Activated naive CD8-positive, alpha-beta T cell (primary cell): ENCODE measurements at regions not wholly inside any gene's neighbourhood (a gene's known extent, or its start where the extent isn't known, plus 50 kb on each side); places are given as distances from the start of the nearest gene placed in this dataset.

Source experiments
- H3K27ac Mint-ChIP-seq: one replicate; pipeline ENCODE4 v1.8.0; 2021; ENCODE audit warnings: mixed read lengths
- H3K27me3 Mint-ChIP-seq: one replicate; pipeline ENCODE4 v1.8.0; 2021; ENCODE audit warnings: mixed read lengths
- H3K36me3 Mint-ChIP-seq: one replicate; pipeline ENCODE4 v1.8.0; 2021; ENCODE audit warnings: mixed read lengths
- H3K4me1 Mint-ChIP-seq: one replicate; pipeline ENCODE4 v1.8.0; 2021; ENCODE audit warnings: low read depth, mixed read lengths
- H3K4me3 Mint-ChIP-seq: one replicate; pipeline ENCODE4 v1.8.0; 2021; ENCODE audit warnings: mild to moderate bottlenecking, mixed read lengths
- H3K9me3 Mint-ChIP-seq: one replicate; pipeline ENCODE4 v1.8.0; 2021; ENCODE audit warnings: low read depth, mixed read lengths

DNA sequence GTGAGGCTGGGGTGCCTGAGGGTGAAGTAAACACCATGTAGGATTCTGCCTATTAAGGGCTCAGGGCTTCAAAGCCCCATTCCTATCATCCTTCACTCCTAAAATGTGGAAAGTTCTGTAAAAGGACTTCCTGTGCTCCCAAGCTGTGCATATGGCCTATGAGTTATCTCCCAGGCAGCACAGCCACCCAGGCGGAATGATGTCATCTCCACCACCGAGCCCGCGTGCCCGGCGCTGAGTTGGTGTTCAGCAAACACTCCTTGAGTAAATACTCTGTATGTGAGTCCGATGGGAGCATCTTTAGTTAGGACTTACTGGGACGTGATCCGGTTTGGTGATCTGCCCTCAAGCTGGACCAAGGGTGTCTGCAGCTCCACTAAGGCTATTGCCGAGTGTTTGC is 437.3 kb downstream of the MED13L start:
- Mint-ChIP-seq H3K4me1 (no peaks in the 10 kb centered on the region), H3K27me3 (no peaks in the 10 kb centered on the region), H3K4me3 (no peak overlapping the region), H3K9me3 (no peaks in the 10 kb centered on the region), H3K27ac (no peak overlapping the region), H3K36me3 (no peaks in the 10 kb centered on the region)

DNA sequence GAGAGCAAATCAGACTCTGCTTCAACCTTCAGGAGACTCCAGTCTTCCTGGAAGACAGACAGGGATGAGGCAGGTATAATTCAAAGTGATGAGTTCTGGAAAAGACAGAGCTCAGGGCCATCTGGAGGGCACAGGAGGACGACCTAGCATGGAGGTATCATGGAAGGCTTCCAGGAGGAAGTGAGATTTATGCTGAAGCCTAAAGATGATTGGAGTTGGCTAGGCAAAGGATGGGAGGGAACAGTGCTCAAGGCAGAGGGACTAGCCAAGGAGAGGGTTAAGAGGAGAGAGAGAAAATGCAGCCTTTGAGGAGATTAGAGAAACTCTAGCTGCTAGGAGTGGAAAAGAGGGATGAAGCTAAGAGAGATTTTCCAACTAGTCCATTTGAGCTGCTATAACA is 438.5 kb downstream of the MED13L start:
- no peaks in the 10 kb centered on the region for H3K36me3 Mint-ChIP-seq
- H3K4me1 Mint-ChIP-seq: no peaks in the 10 kb centered on the region
- H3K27me3 Mint-ChIP-seq: no peaks in the 10 kb centered on the region
- no peak overlapping the region for H3K4me3 Mint-ChIP-seq
- H3K9me3 Mint-ChIP-seq: no peaks in the 10 kb centered on the region
- H3K27ac Mint-ChIP-seq: no peak overlapping the region

DNA sequence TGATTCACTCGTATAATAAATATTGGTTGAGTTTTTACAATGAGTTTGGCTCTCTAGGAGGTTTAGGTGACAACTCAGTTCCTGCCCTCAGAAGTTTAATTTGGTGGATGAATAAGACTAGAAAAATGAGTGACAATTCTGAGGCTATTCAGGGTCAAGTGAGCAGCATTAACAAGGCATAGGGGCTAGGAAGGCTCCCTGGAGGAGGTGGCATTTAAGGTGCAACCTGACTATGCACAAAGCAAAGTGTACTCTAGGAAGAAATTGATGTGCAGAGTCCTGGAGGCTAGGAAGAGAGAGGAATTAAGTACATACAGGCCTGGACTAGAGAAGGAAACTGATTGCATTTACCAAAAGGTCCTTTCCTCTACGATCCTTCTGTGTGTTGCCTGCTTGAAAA is 440.3 kb downstream of the MED13L start:
- Mint-ChIP-seq H3K4me1 (no peaks in the 10 kb centered on the region), H3K36me3 (no peaks in the 10 kb centered on the region), H3K4me3 (no peak overlapping the region), H3K27me3 (no peaks in the 10 kb centered on the region), H3K27ac (no peak overlapping the region), H3K9me3 (no peaks in the 10 kb centered on the region)

DNA sequence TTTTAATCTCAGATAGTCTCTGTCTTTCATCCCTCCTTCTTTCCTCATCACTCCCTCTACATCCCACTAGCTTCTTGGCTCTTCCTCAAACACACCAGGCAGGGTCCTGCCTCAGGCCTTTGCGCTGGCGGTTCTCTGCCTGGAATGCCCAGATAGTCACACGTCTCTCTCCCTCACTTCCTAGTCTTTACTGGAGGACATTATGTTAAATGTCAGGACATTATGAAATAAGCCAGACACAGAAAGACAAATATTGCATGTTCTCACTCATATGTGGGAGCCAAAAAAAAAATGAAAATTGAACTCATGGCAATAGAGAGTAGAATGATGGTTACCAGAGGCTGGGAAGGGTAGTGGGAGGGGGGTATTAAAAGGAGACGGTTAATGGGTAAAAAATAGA is 442.0 kb downstream of the MED13L start:
- Mint-ChIP-seq H3K27me3 (no peaks in the 10 kb centered on the region), H3K36me3 (no peaks in the 10 kb centered on the region), H3K9me3 (no peaks in the 10 kb centered on the region), H3K27ac (no peak overlapping the region), H3K4me3 (no peak overlapping the region), H3K4me1 (no peaks in the 10 kb centered on the region)

DNA sequence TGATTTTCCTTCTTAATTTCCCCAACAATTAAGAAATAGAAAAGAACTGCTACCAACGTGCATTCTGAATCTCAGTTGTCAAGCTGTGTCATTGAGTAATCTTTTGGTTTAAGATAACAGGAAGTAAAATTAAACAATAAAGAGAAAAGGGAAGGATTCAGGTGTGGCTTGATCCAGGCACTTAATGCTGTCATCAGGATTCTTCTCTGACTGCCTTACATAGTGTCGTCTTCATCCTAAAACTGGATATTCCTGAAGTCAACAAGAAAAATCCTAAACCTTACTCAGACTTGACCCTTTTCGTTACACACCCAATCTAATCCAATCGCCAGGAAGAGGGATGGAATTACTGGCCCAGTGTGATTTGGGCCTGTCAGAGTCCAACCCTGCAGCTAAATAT is 443.8 kb downstream of the MED13L start:
- Mint-ChIP-seq H3K36me3 (no peaks in the 10 kb centered on the region), H3K27me3 (no peaks in the 10 kb centered on the region), H3K4me3 (no peak overlapping the region), H3K27ac (no peak overlapping the region), H3K9me3 (no peaks in the 10 kb centered on the region), H3K4me1 (no peaks in the 10 kb centered on the region)

DNA sequence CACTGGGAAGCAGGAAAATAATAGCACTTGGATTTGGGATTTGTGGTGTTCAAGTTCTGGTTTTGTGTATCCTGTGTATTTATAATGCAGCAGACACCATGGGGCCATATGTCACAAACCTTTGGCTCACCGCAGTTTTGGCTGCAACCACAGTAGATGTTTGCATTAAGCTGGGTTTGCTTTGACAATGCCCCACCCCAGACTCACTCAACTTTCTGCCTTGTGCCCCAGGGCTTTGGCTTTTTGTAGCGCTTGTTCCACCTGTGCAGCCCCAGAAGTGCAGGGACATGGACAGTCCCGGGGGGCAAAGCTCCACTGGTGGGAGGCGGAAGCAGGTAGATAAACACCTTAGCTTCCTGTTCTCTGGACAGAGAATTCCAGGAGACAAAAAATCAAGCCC is 446.9 kb downstream of the MED13L start:
- Mint-ChIP-seq H3K4me3 (no peak overlapping the region), H3K9me3 (no peaks in the 10 kb centered on the region), H3K36me3 (no peaks in the 10 kb centered on the region), H3K4me1 (no peaks in the 10 kb centered on the region), H3K27ac (no peak overlapping the region), H3K27me3 (no peaks in the 10 kb centered on the region)

DNA sequence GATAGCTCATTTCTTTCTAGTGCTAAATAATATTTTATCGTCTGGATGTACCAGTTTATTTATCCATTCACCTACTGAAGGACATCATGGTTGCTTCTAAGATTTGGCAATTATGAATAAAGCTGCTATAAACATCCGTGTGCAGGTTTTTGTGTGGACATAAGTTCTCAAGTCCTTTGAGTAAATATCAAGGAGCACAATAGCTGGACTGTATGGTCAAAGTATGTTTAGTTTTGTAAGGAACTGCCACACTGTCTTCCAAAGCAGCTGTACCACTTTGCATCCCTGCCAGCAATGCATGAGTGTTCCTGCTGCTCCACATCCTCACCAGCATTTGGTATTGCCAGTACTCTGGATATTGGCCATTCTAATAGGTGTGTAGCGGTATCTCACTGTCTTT is 447.4 kb downstream of the MED13L start:
- H3K27ac Mint-ChIP-seq: no peak overlapping the region
- H3K4me3 Mint-ChIP-seq: no peak overlapping the region
- H3K27me3 Mint-ChIP-seq: no peaks in the 10 kb centered on the region
- H3K36me3 Mint-ChIP-seq: no peaks in the 10 kb centered on the region
- H3K9me3 Mint-ChIP-seq: no peaks in the 10 kb centered on the region
- no peaks in the 10 kb centered on the region for H3K4me1 Mint-ChIP-seq

DNA sequence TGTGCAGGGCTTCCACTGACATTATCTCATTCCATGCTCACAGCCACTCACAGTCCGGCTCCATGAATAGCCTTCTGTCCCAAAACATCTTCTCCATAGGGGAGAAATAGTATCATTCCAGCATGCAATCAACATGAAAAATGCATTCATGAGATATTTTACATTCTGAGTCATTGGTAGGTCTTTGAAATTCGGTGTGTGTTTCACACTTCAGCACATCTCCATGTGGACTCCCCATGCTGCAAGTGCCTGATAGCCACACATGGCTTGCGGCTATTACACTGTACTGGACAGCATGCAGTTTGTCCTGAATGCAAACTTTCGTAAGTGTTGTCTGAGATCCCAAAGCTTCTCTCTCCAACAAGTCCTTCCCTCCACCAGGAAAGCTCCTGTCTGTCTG is 449.3 kb downstream of the MED13L start:
- H3K4me3 Mint-ChIP-seq: no peak overlapping the region
- H3K9me3 Mint-ChIP-seq: no peaks in the 10 kb centered on the region
- H3K4me1 Mint-ChIP-seq: no peaks in the 10 kb centered on the region
- H3K27me3 Mint-ChIP-seq: peaks cover 7% of the 10 kb centered on the region
- no peaks in the 10 kb centered on the region for H3K36me3 Mint-ChIP-seq
- no peak overlapping the region for H3K27ac Mint-ChIP-seq

DNA sequence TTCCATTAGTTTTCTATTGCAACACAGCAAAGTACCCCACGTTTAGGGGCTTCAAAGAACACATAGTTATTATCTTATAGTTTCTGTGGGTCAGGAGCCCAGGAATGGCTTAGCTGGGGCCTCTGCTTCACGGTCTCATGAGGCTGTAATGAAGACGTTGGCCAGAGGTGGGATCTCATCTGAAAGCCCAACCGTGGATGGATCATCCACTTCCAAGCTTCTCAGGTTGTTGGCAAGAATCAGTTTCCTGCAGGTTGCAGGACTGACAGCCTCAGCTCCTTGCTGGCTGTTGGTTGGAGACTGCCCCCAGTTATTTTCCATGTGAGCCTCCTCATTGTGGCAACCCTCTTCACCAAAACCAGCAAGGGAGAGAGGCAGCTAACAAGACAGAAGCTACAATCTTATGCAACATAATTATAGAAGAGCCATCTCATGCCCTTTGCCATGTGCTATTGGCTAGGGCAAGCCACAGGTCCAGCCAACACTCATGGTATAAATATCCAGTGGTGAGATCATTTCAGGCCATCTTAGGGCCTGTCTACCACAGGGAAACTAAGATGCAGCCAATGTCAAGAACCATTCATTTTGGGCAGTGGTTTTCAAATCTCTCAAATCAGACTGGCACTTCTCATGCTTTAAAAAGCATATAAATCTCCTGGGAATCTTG is 452.4 kb downstream of the MED13L start:
- H3K27me3 Mint-ChIP-seq: peaks cover 11% of the 10 kb centered on the region
- H3K4me3 Mint-ChIP-seq: no peak overlapping the region
- H3K9me3 Mint-ChIP-seq: no peaks in the 10 kb centered on the region
- H3K36me3 Mint-ChIP-seq: no peaks in the 10 kb centered on the region
- H3K27ac Mint-ChIP-seq: no peak overlapping the region
- no peaks in the 10 kb centered on the region for H3K4me1 Mint-ChIP-seq

DNA sequence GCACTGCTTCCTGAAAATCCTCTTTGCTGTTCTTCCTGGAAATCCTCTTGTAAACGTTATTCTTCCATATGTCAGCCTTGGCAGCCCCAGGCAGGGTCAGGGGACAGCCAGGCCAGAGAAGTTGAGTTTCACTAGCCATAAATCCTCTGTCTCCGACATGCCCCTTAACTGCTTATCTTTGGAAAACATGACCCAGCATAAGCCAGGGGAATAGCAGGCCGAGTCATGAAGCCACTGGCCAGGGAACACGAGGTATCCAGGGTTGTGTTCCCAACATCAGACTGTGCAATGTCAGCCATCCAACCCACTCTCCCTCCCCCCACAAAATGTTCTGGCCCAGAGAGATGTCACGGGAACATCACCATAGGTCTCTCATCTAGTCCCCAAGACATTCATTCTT is 453.9 kb downstream of the MED13L start:
- Mint-ChIP-seq H3K4me3 (no peak overlapping the region), H3K9me3 (no peaks in the 10 kb centered on the region), H3K27me3 (peaks cover 16% of the 10 kb centered on the region), H3K4me1 (no peaks in the 10 kb centered on the region), H3K36me3 (no peaks in the 10 kb centered on the region), H3K27ac (no peak overlapping the region)

DNA sequence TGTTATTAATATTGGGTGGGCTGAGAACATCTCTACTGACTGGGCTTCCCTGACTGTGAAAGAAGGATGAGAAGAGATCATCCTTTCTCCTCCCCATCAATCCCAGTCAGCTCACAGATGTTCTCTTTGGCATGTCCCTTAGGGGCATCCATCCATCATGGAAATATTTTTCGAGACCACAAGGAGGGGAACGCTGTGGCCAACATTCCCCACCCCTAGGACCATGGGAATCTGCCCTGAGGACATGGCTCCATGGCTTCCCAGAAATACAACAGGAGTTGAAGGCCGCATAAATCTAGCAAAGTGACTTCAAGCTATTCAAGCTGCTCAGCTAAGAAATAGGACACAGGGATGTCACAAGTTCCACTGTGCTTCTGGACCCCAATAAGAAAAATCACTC is 456.8 kb downstream of the MED13L start:
- no peak overlapping the region for H3K4me3 Mint-ChIP-seq
- no peaks in the 10 kb centered on the region for H3K4me1 Mint-ChIP-seq
- no peak overlapping the region for H3K27ac Mint-ChIP-seq
- H3K27me3 Mint-ChIP-seq: peaks cover 19% of the 10 kb centered on the region
- H3K36me3 Mint-ChIP-seq: no peaks in the 10 kb centered on the region
- H3K9me3 Mint-ChIP-seq: no peaks in the 10 kb centered on the region

DNA sequence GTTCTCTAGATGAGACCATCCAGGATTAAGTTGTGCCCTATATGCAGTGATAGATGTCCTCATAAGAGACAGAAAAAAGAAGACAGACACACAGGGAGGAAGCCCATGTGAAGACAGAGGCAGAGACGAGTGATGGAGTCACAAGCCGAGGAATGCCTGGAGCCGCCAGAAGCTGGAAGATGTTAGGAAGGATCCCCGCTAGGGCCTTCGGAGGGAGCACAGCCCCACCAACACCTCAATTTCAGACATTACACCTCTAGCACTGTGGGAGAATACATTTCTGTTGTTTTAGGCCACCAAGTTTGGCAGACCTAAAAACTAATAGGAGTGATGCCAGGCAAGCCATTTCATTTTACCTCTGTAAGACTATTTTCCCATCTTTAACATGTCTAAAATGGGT is 458.5 kb downstream of the MED13L start:
- no peaks in the 10 kb centered on the region for H3K9me3 Mint-ChIP-seq
- H3K4me3 Mint-ChIP-seq: no peak overlapping the region
- peaks cover 20% of the 10 kb centered on the region for H3K27me3 Mint-ChIP-seq
- H3K4me1 Mint-ChIP-seq: no peaks in the 10 kb centered on the region
- no peak overlapping the region for H3K27ac Mint-ChIP-seq
- no peaks in the 10 kb centered on the region for H3K36me3 Mint-ChIP-seq

DNA sequence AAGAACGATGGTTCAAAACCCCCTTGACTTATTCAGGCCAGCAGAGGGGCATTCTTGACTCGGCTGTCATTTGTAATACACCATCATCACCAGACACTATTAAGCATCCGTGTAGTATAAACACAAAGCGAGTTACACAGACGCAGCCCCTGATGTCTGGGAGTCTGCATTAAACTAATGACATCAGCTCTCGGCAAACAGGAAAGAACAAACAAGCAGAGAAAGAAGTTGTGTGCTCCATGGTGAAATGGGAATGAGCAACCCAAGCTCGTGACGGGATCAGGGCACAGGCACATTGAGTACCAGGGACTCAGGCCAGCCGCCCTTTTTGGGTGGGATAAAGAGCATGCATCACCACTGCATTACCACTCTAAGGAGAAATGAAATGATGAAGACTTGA is 460.1 kb downstream of the MED13L start:
- peaks cover 17% of the 10 kb centered on the region for H3K27me3 Mint-ChIP-seq
- H3K4me1 Mint-ChIP-seq: no peaks in the 10 kb centered on the region
- no peak overlapping the region for H3K4me3 Mint-ChIP-seq
- no peaks in the 10 kb centered on the region for H3K36me3 Mint-ChIP-seq
- no peak overlapping the region for H3K27ac Mint-ChIP-seq
- no peaks in the 10 kb centered on the region for H3K9me3 Mint-ChIP-seq

DNA sequence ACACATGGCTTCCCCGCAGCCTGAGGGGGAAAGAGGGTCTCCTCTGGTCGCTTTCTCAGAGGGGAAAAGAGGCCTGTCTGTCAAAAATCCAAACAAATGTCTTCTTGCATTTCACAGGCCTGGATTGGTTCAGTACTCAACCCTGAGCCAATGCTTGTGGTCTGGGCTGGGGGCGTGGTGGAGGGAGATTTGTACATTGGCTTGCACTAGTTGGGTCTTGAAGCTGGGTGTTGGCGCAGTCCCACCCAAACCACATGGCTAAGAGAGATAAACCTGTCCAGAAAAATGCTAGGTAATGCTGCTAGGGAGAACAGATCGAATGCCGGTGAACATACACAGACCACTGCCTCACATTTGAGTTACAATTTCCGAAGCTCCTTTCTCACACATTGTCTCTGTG is 461.6 kb downstream of the MED13L start:
- Mint-ChIP-seq H3K4me3 (no peak overlapping the region), H3K4me1 (no peaks in the 10 kb centered on the region), H3K27me3 (peaks cover 15% of the 10 kb centered on the region), H3K9me3 (no peaks in the 10 kb centered on the region), H3K36me3 (no peaks in the 10 kb centered on the region), H3K27ac (no peak overlapping the region)

DNA sequence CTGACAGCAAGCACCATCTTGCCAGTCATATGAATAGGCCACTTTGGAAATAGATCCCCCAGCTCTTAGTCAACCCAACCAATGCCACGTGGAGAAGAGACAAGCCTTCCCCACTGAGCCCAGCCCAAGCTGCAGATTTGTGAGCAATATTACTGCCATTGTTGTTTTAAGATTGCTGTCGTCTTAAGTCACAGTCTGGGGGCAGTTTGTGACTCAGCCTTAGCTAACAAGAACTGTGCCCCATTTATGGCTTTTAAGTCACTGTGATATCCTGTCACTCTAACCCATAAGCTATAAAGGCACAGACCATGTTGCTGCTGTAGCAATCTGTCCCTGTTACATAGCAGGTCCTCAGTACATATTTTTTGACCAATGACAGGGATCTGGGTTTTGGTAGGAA is 464.2 kb downstream of the MED13L start:
- Mint-ChIP-seq H3K27ac (no peak overlapping the region), H3K4me1 (no peaks in the 10 kb centered on the region), H3K36me3 (no peaks in the 10 kb centered on the region), H3K4me3 (no peak overlapping the region), H3K9me3 (peaks cover 3% of the 10 kb centered on the region), H3K27me3 (peaks cover 15% of the 10 kb centered on the region)

DNA sequence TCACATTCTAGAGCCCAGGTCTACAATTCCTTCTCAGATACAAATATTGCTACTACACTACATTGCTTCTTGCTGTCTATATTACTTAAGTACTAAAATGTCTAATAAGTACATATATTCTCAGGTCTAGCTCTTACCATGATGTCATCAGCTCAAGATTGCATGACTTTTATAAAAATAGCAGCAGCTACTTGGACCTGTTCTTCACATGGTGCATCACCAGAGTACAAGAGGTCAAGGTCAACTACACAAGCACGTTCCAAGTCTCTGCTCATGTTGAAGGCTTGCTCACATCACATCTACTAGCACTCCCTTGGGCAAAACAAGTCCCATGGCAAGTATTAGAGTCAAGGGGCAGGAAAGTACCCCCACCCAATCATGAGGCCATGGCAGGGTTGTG is 465.6 kb downstream of the MED13L start:
- Mint-ChIP-seq H3K27me3 (peaks cover 15% of the 10 kb centered on the region), H3K36me3 (no peaks in the 10 kb centered on the region)

More for the DNA sequence above, 465.6 kb downstream of the MED13L start:
- Mint-ChIP-seq H3K4me3 (no peak overlapping the region), H3K4me1 (no peaks in the 10 kb centered on the region), H3K9me3 (peaks cover 3% of the 10 kb centered on the region), H3K27ac (no peak overlapping the region)
